ENCODE measurements at regions not wholly inside any gene's neighbourhood (a gene's known extent, or its start where the extent isn't known, plus 50 kb on each side); places are given as distances from the start of the nearest gene placed in this dataset.
"Not testable (repeated sequence)": the region's sequence is repeated elsewhere in the genome, so short reads cannot be mapped to it uniquely, and the experiment has no call there.

DNA sequence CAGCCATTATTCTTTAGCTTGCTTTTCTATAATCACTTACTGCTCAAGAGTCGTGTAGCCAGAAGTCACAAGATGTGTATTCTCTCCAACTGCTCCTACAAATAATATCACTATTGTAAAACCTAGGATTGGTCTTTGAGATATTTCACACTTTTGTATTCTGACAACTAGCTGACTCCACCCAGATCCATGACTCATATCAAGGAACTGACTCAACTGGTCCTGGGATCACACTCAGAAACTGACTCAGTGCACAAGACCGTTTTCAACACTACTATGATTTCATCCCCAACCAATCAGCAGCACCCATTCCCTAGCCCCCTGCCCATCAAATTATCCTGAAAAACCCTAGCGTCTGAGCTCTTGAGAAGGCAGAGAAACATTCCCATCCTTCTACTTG lies 56.5 kb upstream of the ORC5 start:
- no peak for DNase-seq (ENCODE audit: low read depth)
- no peaks in the 10 kb centered on the region for H3K36me3 ChIP-seq (ENCODE audit: control insufficient read depth, insufficient read depth, low read length)
- H3K4me3 ChIP-seq (ENCODE audit: low read depth, low read length), result no peak overlapping the region
- TF ChIP-seq, protein P1, sequence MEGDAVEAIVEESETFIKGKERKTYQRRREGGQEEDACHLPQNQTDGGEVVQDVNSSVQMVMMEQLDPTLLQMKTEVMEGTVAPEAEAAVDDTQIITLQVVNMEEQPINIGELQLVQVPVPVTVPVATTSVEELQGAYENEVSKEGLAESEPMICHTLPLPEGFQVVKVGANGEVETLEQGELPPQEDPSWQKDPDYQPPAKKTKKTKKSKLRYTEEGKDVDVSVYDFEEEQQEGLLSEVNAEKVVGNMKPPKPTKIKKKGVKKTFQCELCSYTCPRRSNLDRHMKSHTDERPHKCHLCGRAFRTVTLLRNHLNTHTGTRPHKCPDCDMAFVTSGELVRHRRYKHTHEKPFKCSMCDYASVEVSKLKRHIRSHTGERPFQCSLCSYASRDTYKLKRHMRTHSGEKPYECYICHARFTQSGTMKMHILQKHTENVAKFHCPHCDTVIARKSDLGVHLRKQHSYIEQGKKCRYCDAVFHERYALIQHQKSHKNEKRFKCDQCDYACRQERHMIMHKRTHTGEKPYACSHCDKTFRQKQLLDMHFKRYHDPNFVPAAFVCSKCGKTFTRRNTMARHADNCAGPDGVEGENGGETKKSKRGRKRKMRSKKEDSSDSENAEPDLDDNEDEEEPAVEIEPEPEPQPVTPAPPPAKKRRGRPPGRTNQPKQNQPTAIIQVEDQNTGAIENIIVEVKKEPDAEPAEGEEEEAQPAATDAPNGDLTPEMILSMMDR (IDR thresholded peaks at IDR 0.05; ENCODE audit: insufficient read depth, low read length, poor library complexity, severe bottlenecking), result no peak
- H3K27me3 ChIP-seq (ENCODE audit: control insufficient read depth, insufficient read depth, low read length), result no peaks in the 10 kb centered on the region

DNA sequence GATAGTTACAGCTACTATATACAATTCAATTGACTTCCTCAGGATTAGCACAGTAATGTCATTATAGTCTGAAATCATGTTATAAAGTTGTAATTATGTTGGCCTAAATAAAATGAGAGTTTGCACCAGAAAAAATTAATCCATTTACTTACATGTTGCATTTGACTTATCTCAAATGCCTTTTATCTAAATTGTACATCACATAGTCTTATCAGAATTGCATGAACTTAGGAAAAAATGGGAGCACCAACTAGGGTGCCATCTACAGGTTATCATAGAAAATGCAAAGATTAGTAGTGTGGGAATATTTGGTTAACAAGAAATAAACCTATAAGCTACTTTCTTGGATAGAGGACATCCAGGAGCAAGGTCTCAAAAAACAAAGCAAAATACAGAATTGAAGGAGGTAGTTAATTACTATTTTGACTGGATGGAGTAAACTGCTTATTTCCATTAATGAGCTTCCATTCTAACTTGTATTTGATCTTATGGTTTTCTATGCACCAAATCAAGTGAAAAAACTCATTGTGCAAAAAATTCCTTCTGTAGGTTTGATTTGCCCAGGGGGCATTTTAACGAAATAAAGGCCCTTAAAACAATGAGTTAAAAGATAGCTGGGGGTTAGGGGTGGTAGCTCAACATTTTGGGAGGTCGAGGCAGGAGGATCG lies 60.0 kb upstream of the ORC5 start:
- H3K4me3 ChIP-seq (ENCODE audit: low read depth, low read length), result no peak overlapping the region
- TF ChIP-seq, protein P1 (IDR thresholded peaks at IDR 0.05; ENCODE audit: insufficient read depth, low read length, poor library complexity, severe bottlenecking), result peak; percentile 45
- DNase-seq (ENCODE audit: low read depth), result no peak
- H3K36me3 ChIP-seq (ENCODE audit: control insufficient read depth, insufficient read depth, low read length), result no peaks in the 10 kb centered on the region
- H3K27me3 ChIP-seq (ENCODE audit: control insufficient read depth, insufficient read depth, low read length), result no peaks in the 10 kb centered on the region

DNA sequence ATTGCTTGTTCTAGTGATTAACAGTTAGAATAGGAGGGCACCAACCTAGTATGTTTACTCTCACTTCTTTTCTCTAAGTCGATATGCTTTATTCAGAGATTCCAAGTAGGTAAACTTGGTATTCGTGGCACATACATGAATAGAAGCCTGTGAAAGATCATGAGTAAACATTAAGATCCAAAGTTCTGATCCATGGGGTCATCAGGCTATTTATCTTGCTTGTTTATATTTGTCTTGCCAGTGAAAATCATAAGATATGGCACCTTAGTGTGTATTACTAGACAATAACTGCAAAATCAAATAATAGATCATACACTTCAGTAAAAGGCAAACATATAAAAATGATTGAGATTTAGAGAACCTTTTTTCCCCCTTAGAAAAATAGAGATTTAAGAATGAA lies 56.5 kb upstream of the LHFPL3 start:
- DNase-seq (ENCODE audit: low read depth), result no peak
- Histone ChIP-seq H3K36me3 (ENCODE audit: control insufficient read depth, insufficient read depth, low read length) (no peaks in the 10 kb centered on the region), H3K4me3 (ENCODE audit: low read depth, low read length) (no peak overlapping the region), H3K27me3 (ENCODE audit: control insufficient read depth, insufficient read depth, low read length) (no peaks in the 10 kb centered on the region)
- TF ChIP-seq, protein P1 (IDR thresholded peaks at IDR 0.05; ENCODE audit: insufficient read depth, low read length, poor library complexity, severe bottlenecking), result no peak

DNA sequence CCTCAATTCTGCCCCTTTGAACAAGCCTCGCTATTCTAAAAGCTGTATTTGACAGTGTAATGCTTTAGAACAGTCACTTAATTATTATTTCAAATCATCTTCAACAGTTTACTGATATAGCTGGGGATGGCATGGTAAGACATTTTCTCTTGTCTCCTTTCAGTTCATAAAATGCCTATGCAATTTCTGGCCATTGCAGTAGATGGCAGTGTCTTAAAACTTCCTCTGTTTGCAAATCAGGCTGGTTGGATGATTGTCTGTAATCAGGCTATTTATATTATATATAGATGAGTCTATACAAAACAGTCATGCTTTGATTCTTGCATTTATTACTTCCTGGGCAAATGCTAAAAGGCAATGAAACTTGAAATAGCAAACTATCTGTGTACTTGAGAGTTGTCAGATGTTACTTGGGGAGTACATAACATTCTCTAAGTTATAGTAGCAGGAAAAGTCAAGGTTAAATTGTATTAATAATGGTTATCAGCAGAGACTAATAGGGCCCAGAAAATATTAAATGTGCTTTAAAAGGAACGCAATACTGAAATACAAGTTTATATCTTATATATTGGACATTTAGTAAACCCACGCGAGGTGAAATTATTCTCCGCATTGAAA lies 55.5 kb upstream of the LHFPL3 start:
- Histone ChIP-seq H3K4me3 (ENCODE audit: low read depth, low read length) (no peak overlapping the region), H3K27me3 (ENCODE audit: control insufficient read depth, insufficient read depth, low read length) (no peaks in the 10 kb centered on the region), H3K36me3 (ENCODE audit: control insufficient read depth, insufficient read depth, low read length) (no peaks in the 10 kb centered on the region)
- DNase-seq (ENCODE audit: low read depth), result no peak
- TF ChIP-seq, protein P1 (IDR thresholded peaks at IDR 0.05; ENCODE audit: insufficient read depth, low read length, poor library complexity, severe bottlenecking), result peak; percentile 54

DNA sequence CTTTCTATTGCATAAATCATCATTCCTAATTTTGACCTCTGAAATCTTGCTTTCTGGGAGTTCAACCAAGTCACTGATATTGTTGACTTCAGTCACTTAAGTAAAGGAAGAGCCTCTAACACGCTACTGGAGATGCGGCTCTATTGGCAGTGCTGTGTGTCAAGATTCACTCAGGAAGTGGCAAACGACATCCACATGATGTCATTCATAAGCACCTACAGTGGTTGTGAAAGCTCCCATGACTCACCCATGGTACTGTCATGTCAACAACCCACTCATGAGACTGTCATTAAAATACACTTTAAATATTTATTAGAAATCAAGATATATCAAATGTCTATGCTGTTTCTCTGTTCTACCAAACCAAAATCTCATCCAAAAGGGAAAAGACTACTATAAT lies 52.5 kb upstream of the LHFPL3 start:
- no peak overlapping the region for H3K4me3 ChIP-seq (ENCODE audit: low read depth, low read length)
- DNase-seq (ENCODE audit: low read depth), result no peak
- H3K27me3 ChIP-seq (ENCODE audit: control insufficient read depth, insufficient read depth, low read length), result no peaks in the 10 kb centered on the region
- H3K36me3 ChIP-seq (ENCODE audit: control insufficient read depth, insufficient read depth, low read length), result no peaks in the 10 kb centered on the region
- TF ChIP-seq, protein P1 (IDR thresholded peaks at IDR 0.05; ENCODE audit: insufficient read depth, low read length, poor library complexity, severe bottlenecking), result no peak

DNA sequence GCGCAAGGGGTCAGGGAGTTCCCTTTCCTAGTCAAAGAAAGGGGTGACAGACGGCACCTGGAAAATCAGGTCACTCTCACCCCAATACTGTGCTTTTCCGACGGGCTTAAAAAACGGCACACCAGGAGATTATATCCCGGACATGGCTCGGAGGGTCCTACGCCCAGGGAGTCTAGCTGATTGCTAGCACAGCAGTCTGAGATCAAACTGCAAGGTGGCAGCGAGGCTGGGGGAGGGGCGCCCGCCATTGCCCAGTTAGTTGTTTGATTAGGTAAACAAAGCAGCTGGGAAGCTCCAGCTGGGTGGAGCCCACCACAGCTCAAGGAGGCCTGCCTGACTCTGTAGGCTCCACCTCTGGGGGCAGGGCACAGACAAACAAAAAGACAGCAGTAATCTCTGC lies 51.7 kb upstream of the LHFPL3 start:
- not testable (repeated sequence) for DNase-seq (ENCODE audit: low read depth); H3K4me3 ChIP-seq (ENCODE audit: low read depth, low read length); H3K36me3 ChIP-seq (ENCODE audit: control insufficient read depth, insufficient read depth, low read length); H3K27me3 ChIP-seq (ENCODE audit: control insufficient read depth, insufficient read depth, low read length)
